ENCODE measurements at regions not wholly inside any gene's neighbourhood (a gene's known extent, or its start where the extent isn't known, plus 50 kb on each side); places are given as distances from the start of the nearest gene placed in this dataset.

GRCh38 chr16:9199751-9200150 is 108.3 kb downstream of the HAPSTR1 start:
- TF ChIP-seq CTCF (IDR thresholded peaks at IDR 0.05), result no peak
- no peak for TF ChIP-seq POLR2A (IDR thresholded peaks at IDR 0.05)

All from uterus (tissue), 2 donors.